Suprapubic skin (tissue), 3 donors: ENCODE measurements at regions not wholly inside any gene's neighbourhood (a gene's known extent, or its start where the extent isn't known, plus 50 kb on each side); places are given as distances from the start of the nearest gene placed in this dataset.

Experiments
- CTCF ChIP-seq, 2 donors: fragments of 200-600 bp in 1 of 2; fragments of 450-650 bp in 1 of 2; sonication (generic) in 1 of 2; IDR thresholded peaks; one replicate each; pipeline ENCODE4 v1.5.1; 2016 to 2019; ENCODE audit warnings: antibody characterized with exemption in 2 of 2, mild to moderate bottlenecking in 1 of 2, moderate library complexity in 1 of 2
- POLR2AphosphoS5 ChIP-seq, 3 donors: sonication (generic); formaldehyde crosslinking; IDR thresholded peaks; one replicate each; pipeline ENCODE4 v1.6.1; 2017; ENCODE audit warnings: antibody characterized with exemption in 3 of 3

GRCh38 chr9:25570802-25571201 is 107.4 kb downstream of the TUSC1 start:
- TF ChIP-seq CTCF (IDR thresholded peaks at IDR 0.05) (no peak), POLR2AphosphoS5 (IDR thresholded peaks at IDR 0.05) (no peak)
